Vagina (tissue), 2 donors: ENCODE measurements at regions not wholly inside any gene's neighbourhood (a gene's known extent, or its start where the extent isn't known, plus 50 kb on each side); places are given as distances from the start of the nearest gene placed in this dataset.

Source experiments
- DNase-seq, 2 donors: peaks; one replicate each; pipeline ENCODE4 v3.0.0-alpha.2; 2017; ENCODE audit errors: extremely low spot score in 2 of 2
- H3K27ac ChIP-seq: fragments of 200-600 bp; sonication (generic); one replicate; pipeline ENCODE4 v1.5.1; 2019
- H3K27me3 ChIP-seq: fragments of 200-600 bp; sonication (generic); one replicate; pipeline ENCODE4 v1.5.1; 2019
- H3K36me3 ChIP-seq, 2 donors: fragments of 200-600 bp; sonication (generic); one replicate each; pipeline ENCODE4 v1.5.1; 2017 to 2019
- H3K4me1 ChIP-seq: fragments of 200-600 bp; sonication (generic); one replicate; pipeline ENCODE4 v1.5.1; 2019
- H3K4me3 ChIP-seq, 2 donors: fragments of 200-600 bp; sonication (generic); 1 replicate in 1 of 2; 2 replicates in 1 of 2; pipeline ENCODE4 v1.5.1; 2016 to 2019
- H3K9me3 ChIP-seq: fragments of 200-600 bp; sonication (generic); one replicate; pipeline ENCODE4 v1.5.1; 2019
- POLR2A ChIP-seq, 2 donors: fragments of 450-650 bp; IDR thresholded peaks; one replicate each; pipeline ENCODE4 v1.6.1; 2017; ENCODE audit warnings: antibody characterized with exemption in 2 of 2, mild to moderate bottlenecking in 2 of 2, moderate library complexity in 2 of 2
- POLR2AphosphoS5 ChIP-seq, 2 donors: sonication (generic); formaldehyde crosslinking; IDR thresholded peaks; one replicate each; pipeline ENCODE4 v1.9.0; 2017; ENCODE audit warnings: antibody characterized with exemption in 2 of 2, mild to moderate bottlenecking in 2 of 2, low read depth in 1 of 2; ENCODE audit not compliant: insufficient read depth in 1 of 2
- intact Hi-C: fragments of 100-400 bp; cut with DNase I; formaldehyde crosslinking; loops from one replicate; pipeline ENCODE4 v1.15.1; 2023
- TF ChIP-seq, protein P1 (sequence below), 3 experiments: fragments of 450-650 bp in 2 of 3; fragments of 200-600 bp in 1 of 3; sonication (generic) in 1 of 3; IDR thresholded peaks; one replicate each; pipeline ENCODE4 v1.5.1; 2017 to 2019; ENCODE audit warnings: antibody characterized with exemption in 3 of 3, mild to moderate bottlenecking in 2 of 3, moderate library complexity in 2 of 3

DNA sequence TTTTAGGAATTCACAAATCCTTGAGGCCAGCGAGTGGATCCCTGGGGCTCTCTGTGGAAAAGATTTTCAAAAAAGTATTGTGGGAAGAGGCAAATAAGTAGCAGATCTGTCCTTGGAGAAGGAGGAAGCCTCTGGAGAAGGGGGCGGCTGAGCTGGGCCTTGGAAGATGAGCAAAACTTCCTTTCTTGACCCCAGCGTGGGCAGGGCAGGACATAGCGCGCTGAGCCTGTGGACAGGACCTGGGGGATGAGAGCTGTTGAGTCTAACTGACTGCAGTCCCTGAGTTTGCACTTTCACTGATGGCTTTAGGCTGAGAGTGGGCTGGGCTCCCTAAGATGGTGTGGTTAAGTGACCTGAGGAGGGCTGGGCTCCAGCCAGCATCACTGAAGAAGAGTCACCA lies 170.2 kb upstream of the GALNT2 start:
- TF ChIP-seq POLR2AphosphoS5 (IDR thresholded peaks at IDR 0.05; ENCODE audit: insufficient read depth in 1 of 2, low read depth in 1 of 2) (no peak), POLR2A (IDR thresholded peaks at IDR 0.05) (no peak)
- TF ChIP-seq, protein P1, sequence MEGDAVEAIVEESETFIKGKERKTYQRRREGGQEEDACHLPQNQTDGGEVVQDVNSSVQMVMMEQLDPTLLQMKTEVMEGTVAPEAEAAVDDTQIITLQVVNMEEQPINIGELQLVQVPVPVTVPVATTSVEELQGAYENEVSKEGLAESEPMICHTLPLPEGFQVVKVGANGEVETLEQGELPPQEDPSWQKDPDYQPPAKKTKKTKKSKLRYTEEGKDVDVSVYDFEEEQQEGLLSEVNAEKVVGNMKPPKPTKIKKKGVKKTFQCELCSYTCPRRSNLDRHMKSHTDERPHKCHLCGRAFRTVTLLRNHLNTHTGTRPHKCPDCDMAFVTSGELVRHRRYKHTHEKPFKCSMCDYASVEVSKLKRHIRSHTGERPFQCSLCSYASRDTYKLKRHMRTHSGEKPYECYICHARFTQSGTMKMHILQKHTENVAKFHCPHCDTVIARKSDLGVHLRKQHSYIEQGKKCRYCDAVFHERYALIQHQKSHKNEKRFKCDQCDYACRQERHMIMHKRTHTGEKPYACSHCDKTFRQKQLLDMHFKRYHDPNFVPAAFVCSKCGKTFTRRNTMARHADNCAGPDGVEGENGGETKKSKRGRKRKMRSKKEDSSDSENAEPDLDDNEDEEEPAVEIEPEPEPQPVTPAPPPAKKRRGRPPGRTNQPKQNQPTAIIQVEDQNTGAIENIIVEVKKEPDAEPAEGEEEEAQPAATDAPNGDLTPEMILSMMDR (IDR thresholded peaks at IDR 0.05) = no peak
- no peaks in the 10 kb centered on the region for H3K9me3 ChIP-seq
- no peaks in the 10 kb centered on the region for H3K27me3 ChIP-seq
- no peaks in the 10 kb centered on the region for H3K36me3 ChIP-seq
- no peak for DNase-seq
- intact Hi-C loops = no loop called here
- no peaks in the 10 kb centered on the region for H3K4me1 ChIP-seq
- H3K4me3 ChIP-seq = no peak overlapping the region
- no peak overlapping the region for H3K27ac ChIP-seq

GRCh38 chr1:229897501-229897900 lies 169.5 kb upstream of the GALNT2 start:
- Histone ChIP-seq H3K4me3 (no peak overlapping the region), H3K27ac (no peak overlapping the region), H3K9me3 (no peaks in the 10 kb centered on the region), H3K36me3 (no peaks in the 10 kb centered on the region), H3K4me1 (no peaks in the 10 kb centered on the region), H3K27me3 (no peaks in the 10 kb centered on the region)
- TF ChIP-seq, protein P1 (IDR thresholded peaks at IDR 0.05) = no peak
- TF ChIP-seq POLR2AphosphoS5 (IDR thresholded peaks at IDR 0.05; ENCODE audit: insufficient read depth in 1 of 2, low read depth in 1 of 2) (no peak), POLR2A (IDR thresholded peaks at IDR 0.05) (no peak)
- DNase-seq = no peak
- intact Hi-C loops = no loop called here

DNA sequence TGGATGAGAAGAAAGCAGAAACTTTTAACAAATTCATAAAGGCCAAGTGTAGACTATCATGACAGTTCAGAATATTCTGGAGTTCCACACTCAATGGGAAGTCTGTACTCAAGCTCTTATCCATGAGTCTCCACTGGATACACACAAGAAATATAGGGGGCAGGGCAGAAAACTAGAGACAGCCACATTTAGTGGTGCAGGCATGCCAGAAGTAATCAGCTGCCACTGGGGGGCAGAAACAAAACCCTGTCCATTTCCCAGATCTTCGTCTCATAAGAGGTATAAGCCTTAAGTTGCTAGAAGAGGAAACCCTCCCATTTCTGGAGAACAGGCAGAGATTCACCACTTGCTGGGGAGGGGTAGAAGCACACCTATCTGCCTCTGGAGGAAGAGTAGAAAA lies 166.8 kb upstream of the GALNT2 start:
- H3K27ac ChIP-seq = no peak overlapping the region
- H3K36me3 ChIP-seq = no peaks in the 10 kb centered on the region
- intact Hi-C loops = no loop called here
- TF ChIP-seq, protein P1 (IDR thresholded peaks at IDR 0.05) = no peak
- TF ChIP-seq POLR2AphosphoS5 (IDR thresholded peaks at IDR 0.05; ENCODE audit: insufficient read depth in 1 of 2, low read depth in 1 of 2) (no peak), POLR2A (IDR thresholded peaks at IDR 0.05) (no peak)
- H3K27me3 ChIP-seq = no peaks in the 10 kb centered on the region
- no peak for DNase-seq
- H3K4me3 ChIP-seq = no peak overlapping the region
- H3K4me1 ChIP-seq = no peaks in the 10 kb centered on the region
- no peaks in the 10 kb centered on the region for H3K9me3 ChIP-seq

DNA sequence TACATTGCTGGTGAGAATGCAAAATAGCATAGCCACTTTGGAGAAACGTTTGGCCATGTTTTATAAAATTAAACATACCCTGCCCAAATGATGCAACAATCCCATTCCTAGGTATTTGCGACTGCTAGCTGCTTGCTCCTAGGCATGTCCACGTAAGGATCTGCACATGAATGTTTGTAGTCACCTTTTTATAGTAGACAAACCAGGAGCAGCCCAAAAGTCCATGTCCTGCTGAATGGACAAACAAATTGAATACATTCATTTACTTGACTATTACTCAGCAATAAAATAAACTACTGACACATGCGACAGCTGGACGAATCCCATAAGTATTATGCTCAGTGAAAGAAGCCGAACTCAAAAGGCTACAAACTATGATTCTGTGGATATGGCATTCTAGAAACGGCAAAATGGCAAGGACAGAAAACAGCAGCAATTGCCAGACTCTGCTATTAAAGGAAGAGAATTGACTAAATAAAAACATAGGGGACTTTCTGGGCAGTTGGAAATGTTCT lies 161.9 kb upstream of the GALNT2 start:
- Histone ChIP-seq H3K9me3 (no peaks in the 10 kb centered on the region), H3K36me3 (no peaks in the 10 kb centered on the region), H3K4me3 (no peak overlapping the region), H3K4me1 (no peaks in the 10 kb centered on the region), H3K27me3 (no peaks in the 10 kb centered on the region), H3K27ac (no peak overlapping the region)
- intact Hi-C loops = no loop called here
- TF ChIP-seq, protein P1 (IDR thresholded peaks at IDR 0.05) = no peak
- TF ChIP-seq POLR2AphosphoS5 (IDR thresholded peaks at IDR 0.05; ENCODE audit: insufficient read depth in 1 of 2, low read depth in 1 of 2) (no peak), POLR2A (IDR thresholded peaks at IDR 0.05) (no peak)
- DNase-seq = no peak

- H3K36me3 ChIP-seq = no peaks in the 10 kb centered on the region
- intact Hi-C loops = no loop called here
- DNase-seq = no peak
- no peaks in the 10 kb centered on the region for H3K4me1 ChIP-seq
- no peaks in the 10 kb centered on the region for H3K27me3 ChIP-seq
- no peaks in the 10 kb centered on the region for H3K9me3 ChIP-seq
- H3K4me3 ChIP-seq = no peak overlapping the region
- TF ChIP-seq POLR2AphosphoS5 (IDR thresholded peaks at IDR 0.05; ENCODE audit: insufficient read depth in 1 of 2, low read depth in 1 of 2) = no peak
- TF ChIP-seq POLR2A (IDR thresholded peaks at IDR 0.05) = no peak
- TF ChIP-seq, protein P1 (IDR thresholded peaks at IDR 0.05) = no peak
- no peak overlapping the region for H3K27ac ChIP-seq
These were observed 161.4 kb upstream of the GALNT2 start for GRCh38 chr1:229905652-229906051.
